Loucy (cell line): ENCODE measurements at regions not wholly inside any gene's neighbourhood (a gene's known extent, or its start where the extent isn't known, plus 50 kb on each side); places are given as distances from the start of the nearest gene placed in this dataset.

Experiments used
- EZH2phosphoT487 ChIP-seq: fragments of 200-600 bp; IDR thresholded peaks from 2 replicates; pipeline ENCODE4 v1.6.1; 2018; ENCODE audit warnings: antibody characterized with exemption, mild to moderate bottlenecking, moderate library complexity, borderline replicate concordance
- TF ChIP-seq, protein P1 (sequence below): fragments of 200-600 bp; sonication (generic); conservative IDR thresholded peaks from 2 replicates; pipeline ENCODE4 v1.5.1; 2014; ENCODE audit warnings: mild to moderate bottlenecking, antibody characterized with exemption, low read length

DNA sequence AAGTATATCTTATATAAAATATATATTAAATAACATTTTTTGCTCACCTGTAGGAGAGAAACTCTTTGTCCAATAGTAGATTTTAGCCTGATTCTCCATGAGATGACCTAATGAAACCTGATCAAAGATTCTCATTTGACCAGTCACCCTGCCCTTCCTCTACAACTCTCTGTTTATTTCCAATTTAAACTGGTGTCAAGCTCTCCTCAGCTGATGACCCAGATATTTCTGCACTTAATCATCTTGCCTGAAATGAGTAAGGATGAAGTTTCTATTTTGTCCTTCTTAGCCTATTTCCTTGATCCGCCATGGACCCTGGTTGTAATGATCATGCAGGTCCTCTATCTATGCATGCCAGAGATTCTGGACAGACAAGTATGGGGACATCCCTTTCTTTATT is 179.3 kb upstream of the FGF10 start:
- no peak for TF ChIP-seq EZH2phosphoT487
- TF ChIP-seq, protein P1, sequence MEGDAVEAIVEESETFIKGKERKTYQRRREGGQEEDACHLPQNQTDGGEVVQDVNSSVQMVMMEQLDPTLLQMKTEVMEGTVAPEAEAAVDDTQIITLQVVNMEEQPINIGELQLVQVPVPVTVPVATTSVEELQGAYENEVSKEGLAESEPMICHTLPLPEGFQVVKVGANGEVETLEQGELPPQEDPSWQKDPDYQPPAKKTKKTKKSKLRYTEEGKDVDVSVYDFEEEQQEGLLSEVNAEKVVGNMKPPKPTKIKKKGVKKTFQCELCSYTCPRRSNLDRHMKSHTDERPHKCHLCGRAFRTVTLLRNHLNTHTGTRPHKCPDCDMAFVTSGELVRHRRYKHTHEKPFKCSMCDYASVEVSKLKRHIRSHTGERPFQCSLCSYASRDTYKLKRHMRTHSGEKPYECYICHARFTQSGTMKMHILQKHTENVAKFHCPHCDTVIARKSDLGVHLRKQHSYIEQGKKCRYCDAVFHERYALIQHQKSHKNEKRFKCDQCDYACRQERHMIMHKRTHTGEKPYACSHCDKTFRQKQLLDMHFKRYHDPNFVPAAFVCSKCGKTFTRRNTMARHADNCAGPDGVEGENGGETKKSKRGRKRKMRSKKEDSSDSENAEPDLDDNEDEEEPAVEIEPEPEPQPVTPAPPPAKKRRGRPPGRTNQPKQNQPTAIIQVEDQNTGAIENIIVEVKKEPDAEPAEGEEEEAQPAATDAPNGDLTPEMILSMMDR: no peak
